Heart left ventricle (tissue), 13 donors: ENCODE measurements at regions not wholly inside any gene's neighbourhood (a gene's known extent, or its start where the extent isn't known, plus 50 kb on each side); places are given as distances from the start of the nearest gene placed in this dataset.

Source experiments
- CTCF ChIP-seq, 12 donors: fragments of 200-600 bp; sonication (generic) in 4 of 12; IDR thresholded peaks; one replicate each; pipeline versions ENCODE4 v1.5.0 to v1.8.0; 2018 to 2022; ENCODE audit warnings: antibody characterized with exemption in 12 of 12, mild to moderate bottlenecking in 5 of 12
- POLR2A ChIP-seq, 2 donors: fragments of 450-650 bp; IDR thresholded peaks; one replicate each; pipeline ENCODE4 v1.6.1; 2017; ENCODE audit warnings: antibody characterized with exemption in 2 of 2, mild to moderate bottlenecking in 2 of 2, moderate library complexity in 2 of 2
- donor health status: ischemic (EF 13 %, LVEDD 7.1; RV severe dilation, severe dysfunction).
- donor health status: DM: no; HTN: yes; CAD: no.
- donor health status: DM: no; HTN: no; CAD: no.
- donor health status: ischemic (EF 25% LVEDD 6.9; RV normal size, moderate dysfunction).
- donor health status: ischemic (EF 25% LVEDD 5.7; RV mildly dilated, moderate dysfunction).
- donor health status: ischemic (EF 35%, LVEDD 5.7; RV mildly dilated, moderate dysfunction).
- donor health status: nonischemic (EF 11% LVEDD 7.7; RV severe dilation, severe dysfunction).
- donor health status: DM: yes; HTN: yes; CAD: no.
- donor health status: PGD.
- donor health status: ischemic (EF 29% LVEDD 5.4; RV normal size, mild dysfunction).
- donor health status: nonischemic (EF 23%, LVEDD 6.1; RV moderate dilation, normal function).

GRCh38 chr9:108186642-108187395 lies 669.0 kb downstream of the ACTL7B start:
- TF ChIP-seq CTCF (IDR thresholded peaks at IDR 0.05) (no peak), POLR2A (IDR thresholded peaks at IDR 0.05) (no peak)
